ENCODE measurements at regions not wholly inside any gene's neighbourhood (a gene's known extent, or its start where the extent isn't known, plus 50 kb on each side); places are given as distances from the start of the nearest gene placed in this dataset.

GRCh38 chr4:152021788-152022438 lies 261.1 kb upstream of the GATB start:
- DNase-seq (ENCODE audit: low spot score) = no peak

- no peak for DNase-seq (ENCODE audit: low spot score)
These were observed 259.3 kb upstream of the GATB start for GRCh38 chr4:152020073-152020472.

DNA sequence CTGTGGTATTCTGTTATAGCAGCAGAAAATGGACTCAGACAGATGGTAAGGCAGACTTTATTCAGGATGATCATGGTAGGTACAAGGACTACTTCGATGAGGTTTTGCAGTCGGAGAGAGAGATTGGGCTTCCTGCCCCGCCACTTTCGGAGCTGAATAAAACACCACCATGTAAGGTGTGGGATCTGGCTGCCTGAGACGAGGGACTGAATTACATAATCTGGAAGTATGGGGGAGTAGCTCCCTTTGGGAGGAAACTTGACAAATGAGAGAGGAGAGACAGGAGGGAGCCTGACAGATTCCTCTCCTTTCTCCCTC lies 255.5 kb upstream of the GATB start:
- DNase-seq (ENCODE audit: low spot score) = no peak

DNA sequence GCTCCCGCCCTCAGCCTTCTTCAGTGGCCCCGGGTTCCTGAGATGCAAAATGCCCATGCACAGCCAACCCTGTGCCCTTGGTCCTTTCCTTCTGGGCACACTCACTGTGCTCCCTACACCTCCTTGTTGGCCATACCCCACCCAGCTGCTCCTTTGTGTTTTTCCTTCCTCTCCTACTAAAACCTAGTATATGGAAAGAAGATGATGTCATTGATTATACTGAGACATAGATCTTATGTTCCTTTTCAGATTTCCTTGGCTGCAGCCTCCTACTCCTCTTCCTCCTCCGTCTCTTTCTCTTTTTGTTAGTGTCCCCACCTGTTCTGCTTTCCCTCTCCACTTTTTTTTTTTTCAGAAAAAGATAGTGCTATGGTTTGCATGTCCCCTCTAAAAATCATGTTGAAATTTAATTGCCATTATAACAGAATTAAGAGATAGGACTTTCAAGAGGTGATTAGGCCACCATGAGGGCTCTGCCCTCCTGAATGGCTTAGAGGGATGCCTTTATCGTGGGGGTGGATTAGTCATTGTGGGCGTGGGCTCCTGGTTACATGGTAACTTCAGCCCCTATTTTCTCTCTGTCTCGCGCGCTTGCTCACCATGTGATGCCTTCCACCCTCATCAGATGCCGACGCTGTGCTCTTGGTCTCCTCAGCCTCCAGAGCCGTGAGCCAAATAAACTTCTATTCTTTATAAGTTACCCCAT lies 254.9 kb upstream of the GATB start:
- DNase-seq (ENCODE audit: low spot score) = no peak

DNA sequence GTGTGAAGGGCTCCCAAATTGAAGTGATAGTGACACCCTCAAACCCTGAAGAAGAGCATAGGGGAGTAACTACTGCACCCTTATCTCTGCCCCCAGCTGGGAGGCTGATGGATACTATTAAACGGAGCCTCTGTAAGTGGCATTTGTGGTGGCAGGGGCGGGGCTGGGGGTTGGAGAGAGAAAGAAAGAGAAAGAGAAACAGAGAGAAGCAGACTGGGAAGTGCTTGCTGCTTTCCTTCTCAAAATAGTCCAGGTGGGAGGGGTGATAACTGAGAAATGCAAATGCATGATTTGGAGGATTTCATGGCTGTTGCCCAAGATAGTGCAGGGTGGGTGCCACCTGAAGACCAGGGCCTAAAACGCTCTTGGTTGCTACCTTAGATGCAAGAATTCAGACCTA lies 253.5 kb upstream of the GATB start:
- DNase-seq (ENCODE audit: low spot score) = no peak

DNA sequence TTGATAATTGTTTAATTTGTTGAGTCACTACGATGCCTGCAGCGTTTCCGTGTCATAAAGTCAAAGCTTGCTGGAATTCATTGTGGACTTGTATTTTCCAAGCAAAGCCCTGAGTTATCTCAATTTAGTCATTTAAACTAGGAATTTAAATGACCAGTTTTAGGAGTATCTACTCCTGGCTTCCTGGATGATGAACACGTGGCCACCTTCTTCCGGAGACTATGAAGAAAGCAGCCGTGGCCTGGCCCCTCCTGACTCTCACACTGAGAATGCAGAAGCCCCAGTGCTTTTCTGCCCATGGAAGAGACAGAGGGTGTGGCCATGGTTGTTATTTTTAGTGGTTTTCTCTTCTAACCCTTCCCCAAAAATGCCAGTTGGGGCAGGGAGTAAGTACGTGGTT lies 250.7 kb upstream of the GATB start:
- no peak for DNase-seq (ENCODE audit: low spot score)

- no peak for DNase-seq (ENCODE audit: low spot score)
These were observed 249.9 kb upstream of the GATB start for GRCh38 chr4:152010710-152011079.

DNA sequence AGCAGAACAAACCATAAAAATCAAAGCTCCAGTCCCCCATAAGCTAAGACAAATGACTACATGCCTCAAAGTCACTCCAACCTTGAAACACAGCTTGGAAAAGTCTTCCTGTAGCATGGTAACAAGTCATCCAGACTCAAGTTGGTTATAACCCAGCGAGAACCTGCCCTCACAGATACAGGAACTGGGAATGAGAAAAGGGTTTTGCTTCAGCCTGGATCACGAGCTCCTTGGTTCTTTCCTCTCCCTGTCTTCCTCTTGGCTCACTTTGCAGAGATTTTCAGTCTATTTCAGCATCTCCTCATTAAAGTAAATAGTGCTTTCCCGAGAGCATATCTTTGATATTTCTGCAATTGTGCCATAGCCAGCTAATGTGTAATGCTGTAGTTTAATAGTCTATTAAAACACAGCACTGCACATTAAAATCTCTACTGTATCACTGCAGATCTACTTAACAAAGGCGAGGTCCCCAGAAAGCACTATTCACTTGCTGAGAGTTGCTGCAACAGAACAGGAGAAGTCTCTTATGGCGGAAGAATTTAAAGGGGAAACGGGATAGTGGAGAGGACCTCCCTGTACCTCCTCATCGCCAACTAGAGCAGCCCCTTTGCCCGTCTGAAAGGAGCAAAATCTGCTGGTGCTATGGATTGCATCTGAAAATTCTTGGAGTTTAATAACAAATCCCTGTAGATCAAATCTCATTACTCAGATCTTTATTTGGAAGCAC lies 249.3 kb upstream of the GATB start:
- DNase-seq (ENCODE audit: low spot score) = no peak

DNA sequence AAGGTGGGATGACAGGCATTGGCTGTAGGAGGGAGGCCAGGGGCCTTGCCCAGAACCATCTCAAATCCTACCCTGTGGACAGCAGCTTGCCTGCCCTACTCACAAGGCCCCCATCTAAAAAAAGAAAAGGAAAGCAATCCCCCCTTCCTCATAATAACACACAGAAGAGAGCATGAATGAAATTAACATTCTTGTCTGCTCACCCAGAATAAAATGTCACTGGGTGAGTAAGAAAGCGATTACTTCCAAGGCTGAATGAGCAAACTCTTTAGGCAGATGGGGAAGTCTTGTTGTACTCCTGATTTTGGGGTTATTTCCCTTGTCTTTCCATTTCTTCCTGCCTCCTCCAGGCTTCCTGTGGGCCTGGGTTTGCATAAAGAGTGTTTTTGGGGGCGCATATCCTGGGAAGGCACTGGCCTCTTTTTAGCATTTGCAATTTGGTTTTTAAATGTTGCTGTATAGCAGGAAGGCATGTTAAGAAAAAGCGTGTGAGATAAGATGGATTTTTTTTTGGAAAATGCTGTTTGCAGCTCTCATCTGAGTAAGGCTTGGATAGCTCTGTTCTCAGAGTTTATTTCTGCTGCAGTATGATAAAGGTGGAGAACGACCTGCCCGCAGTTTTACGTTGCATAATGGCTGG lies 248.3 kb upstream of the GATB start:
- no peak for DNase-seq (ENCODE audit: low spot score)

- no peak for DNase-seq (ENCODE audit: low spot score)
These were observed 246.3 kb upstream of the GATB start for GRCh38 chr4:152007111-152007510.

GRCh38 chr4:152004801-152005200 lies 244.0 kb upstream of the GATB start:
- no peak for DNase-seq (ENCODE audit: low spot score)

- DNase-seq (ENCODE audit: low spot score) = no peak
These were observed 239.7 kb upstream of the GATB start for GRCh38 chr4:152000518-152000917.

GRCh38 chr4:151998723-151999122 lies 237.9 kb upstream of the GATB start:
- DNase-seq (ENCODE audit: low spot score) = no peak

DNA sequence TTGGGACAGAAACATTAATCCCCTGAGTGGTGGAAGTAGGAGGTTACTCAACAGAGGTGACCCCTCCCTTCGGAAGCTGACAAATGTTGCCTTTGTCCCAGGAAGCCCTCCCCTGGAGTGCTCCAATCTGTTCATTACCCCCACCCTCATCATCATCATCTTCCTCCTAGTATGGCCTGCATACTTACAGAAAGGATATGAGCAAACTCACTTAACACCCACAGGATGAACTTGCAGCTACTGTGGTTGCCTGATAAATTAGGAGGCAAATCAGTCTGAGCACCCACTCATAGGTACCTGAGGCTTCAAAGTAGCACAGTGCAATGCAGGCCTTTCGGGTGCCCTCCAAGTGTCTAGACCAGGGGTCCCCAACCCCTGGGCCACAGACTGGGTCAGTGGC lies 236.7 kb upstream of the GATB start:
- DNase-seq (ENCODE audit: low spot score) = no peak

GRCh38 chr4:151994429-151994828 lies 233.6 kb upstream of the GATB start:
- no peak for DNase-seq (ENCODE audit: low spot score)

GRCh38 chr4:151993521-151993920 lies 232.7 kb upstream of the GATB start:
- DNase-seq (ENCODE audit: low spot score) = no peak

- no peak for DNase-seq (ENCODE audit: low spot score)
These were observed 231.7 kb upstream of the GATB start for GRCh38 chr4:151992332-151993154.

DNA sequence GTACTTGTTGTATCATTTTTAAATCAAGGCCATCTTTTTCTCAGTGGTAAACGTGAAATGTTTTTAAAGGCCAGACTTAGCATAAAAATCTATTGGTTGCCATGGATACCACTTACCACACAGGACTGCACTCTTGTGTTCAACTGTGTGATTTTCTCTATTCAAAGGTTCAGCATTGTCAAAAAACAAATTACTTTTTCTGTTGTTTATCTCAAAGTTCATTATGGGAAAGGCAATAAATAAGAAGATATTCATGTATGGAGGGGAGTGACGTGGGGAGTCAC lies 231.0 kb upstream of the GATB start:
- DNase-seq (ENCODE audit: low spot score) = no peak

DNA sequence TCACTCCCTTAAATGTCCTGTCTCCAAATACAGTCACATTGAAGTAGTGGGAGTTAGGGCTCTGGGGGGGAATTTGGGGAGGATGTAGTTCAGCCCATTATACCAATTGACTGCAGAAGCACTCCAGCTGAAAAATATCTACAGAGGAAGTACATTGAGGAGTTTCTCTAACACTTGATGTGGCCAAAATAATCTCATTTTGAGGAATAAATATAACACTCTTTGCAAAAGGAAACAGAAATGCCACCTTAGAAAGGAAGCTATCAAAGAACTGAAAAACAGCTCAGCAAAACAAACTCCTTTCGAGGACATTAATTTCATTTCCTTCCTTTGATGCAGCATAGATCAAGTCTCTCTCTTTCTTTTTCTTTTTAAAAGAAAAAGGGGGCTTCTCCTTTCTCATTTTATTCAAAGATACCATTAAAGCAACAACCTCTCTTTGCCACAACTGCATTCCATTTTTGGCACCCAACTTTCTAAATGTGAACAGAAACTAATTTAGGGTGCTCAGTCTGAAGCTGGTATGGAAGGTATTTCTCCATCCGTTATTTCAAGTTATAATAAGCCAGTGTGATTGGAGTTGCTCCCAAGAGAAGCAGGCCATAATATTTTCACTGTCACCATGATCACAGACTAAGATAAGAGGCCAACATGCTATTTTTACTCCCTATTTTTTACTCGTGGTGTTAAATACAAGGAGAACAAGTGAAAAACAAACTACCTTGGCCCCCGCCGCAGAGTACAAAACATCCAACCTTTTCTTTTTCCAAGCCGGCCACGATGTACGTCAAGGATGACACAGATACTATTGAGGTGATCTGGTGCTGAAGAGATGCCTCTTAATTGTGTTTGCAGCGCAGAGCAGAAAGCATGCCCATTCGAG lies 230.4 kb upstream of the GATB start:
- no peak for DNase-seq (ENCODE audit: low spot score)

- DNase-seq (ENCODE audit: low spot score) = peak; percentile 1
These were observed 229.4 kb upstream of the GATB start for GRCh38 chr4:151990201-151990600.

DNA sequence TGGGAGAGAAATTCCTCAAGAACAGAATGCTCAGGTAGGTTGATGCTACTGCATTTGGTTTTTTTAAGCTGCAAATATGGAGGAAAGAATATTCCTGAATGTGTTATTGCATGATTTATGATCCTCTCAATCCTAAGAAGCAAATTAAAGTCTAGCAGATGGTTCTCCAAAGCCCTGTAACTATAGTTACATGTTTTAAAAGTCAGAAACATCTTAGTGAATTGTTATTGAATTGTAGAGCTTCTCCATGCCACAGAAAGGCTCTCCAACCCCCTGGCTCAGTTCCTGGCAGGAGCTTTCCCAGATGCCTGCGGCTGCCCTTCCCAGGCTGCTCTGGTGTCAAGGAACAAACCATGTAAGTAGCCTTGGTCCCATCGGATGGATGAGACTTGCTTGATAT lies 227.8 kb upstream of the GATB start:
- DNase-seq (ENCODE audit: low spot score) = no peak
